ENCODE measurements at regions not wholly inside any gene's neighbourhood (a gene's known extent, or its start where the extent isn't known, plus 50 kb on each side); places are given as distances from the start of the nearest gene placed in this dataset.

DNA sequence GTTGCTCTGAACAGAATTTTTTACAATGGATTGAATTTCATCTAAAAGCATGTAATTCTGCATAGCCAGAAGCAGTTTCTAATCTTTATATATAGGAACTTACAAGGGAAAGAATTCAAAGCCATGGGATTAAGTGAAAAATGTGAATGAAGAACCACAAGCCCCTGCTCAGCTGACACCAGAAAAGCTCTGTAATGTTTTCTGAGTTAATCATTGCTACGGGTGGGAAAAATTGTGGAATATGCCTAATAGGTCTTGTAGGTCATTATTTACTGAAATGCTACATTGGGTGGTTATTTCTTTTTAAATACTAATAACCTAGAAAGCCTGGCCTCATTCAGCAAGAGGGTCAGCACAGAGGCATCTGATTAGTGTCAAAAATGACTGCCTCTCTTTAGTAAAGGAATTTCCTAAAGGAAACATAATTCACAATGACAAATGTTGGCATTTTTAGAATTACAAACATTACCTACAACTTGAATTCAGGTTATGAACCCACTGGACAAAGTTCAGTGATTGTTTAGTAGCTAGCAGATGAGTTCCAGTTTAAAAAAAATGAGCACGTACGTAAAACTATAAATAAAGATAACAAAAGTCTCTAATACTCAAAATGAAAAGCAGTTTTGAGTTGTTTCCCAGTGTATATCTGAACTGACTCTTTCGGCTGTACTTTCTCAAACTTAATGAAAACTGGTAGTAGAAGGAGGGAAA is 75.3 kb downstream of the BMP4 start:
- TF ChIP-seq FOSL2 (IDR thresholded peaks at IDR 0.05; ENCODE audit: borderline replicate concordance, low read depth) (no peak), RCOR1 (IDR thresholded peaks at IDR 0.05; ENCODE audit: low read length) (no peak)
